Muscle layer of duodenum (tissue), 2 donors: ENCODE measurements at regions not wholly inside any gene's neighbourhood (a gene's known extent, or its start where the extent isn't known, plus 50 kb on each side); places are given as distances from the start of the nearest gene placed in this dataset.

Experiments
- H3K27ac ChIP-seq: one replicate; pipeline ENCODE4 v1.7.0; 2013; ENCODE audit warnings: mild to moderate bottlenecking, low read length
- H3K27me3 ChIP-seq: one replicate; pipeline ENCODE4 v1.7.0; 2013; ENCODE audit warnings: low read depth, mild to moderate bottlenecking, control low read depth, low read length
- H3K36me3 ChIP-seq, 2 donors: one replicate each; pipeline ENCODE4 v1.7.0; 2013; ENCODE audit warnings: low read length in 2 of 2, control low read depth in 1 of 2, mild to moderate bottlenecking in 1 of 2; ENCODE audit not compliant: insufficient read depth in 2 of 2, control insufficient read depth in 1 of 2
- H3K4me1 ChIP-seq, 2 donors: one replicate each; pipeline ENCODE4 v1.7.0; 2013; ENCODE audit warnings: low read length in 2 of 2, mild to moderate bottlenecking in 2 of 2, control low read depth in 1 of 2, moderate library complexity in 1 of 2; ENCODE audit not compliant: insufficient read depth in 2 of 2, control insufficient read depth in 1 of 2
- H3K4me3 ChIP-seq, 2 donors: one replicate each; pipeline ENCODE4 v1.7.0; 2013; ENCODE audit warnings: low read length in 2 of 2, low read depth in 1 of 2, mild to moderate bottlenecking in 1 of 2
- H3K9me3 ChIP-seq, 2 donors: one replicate each; pipeline ENCODE4 v1.7.0; 2013; ENCODE audit warnings: low read length in 2 of 2, control low read depth in 1 of 2, mild to moderate bottlenecking in 1 of 2; ENCODE audit not compliant: control insufficient read depth in 1 of 2
- donor health status: healthy.

GRCh38 chr12:18151036-18151435, 61.0 kb upstream of the RERGL start:
- Histone ChIP-seq H3K36me3 (no peaks in the 10 kb centered on the region), H3K27ac (no peak overlapping the region), H3K27me3 (no peaks in the 10 kb centered on the region), H3K9me3 (peaks cover 0 to 4% of the 10 kb centered on the region in 2 donors), H3K4me1 (no peaks in the 10 kb centered on the region), H3K4me3 (no peak overlapping the region)

GRCh38 chr12:18148961-18149360, 59.0 kb upstream of the RERGL start:
- Histone ChIP-seq H3K4me3 (no peak overlapping the region), H3K27ac (no peak overlapping the region), H3K4me1 (no peaks in the 10 kb centered on the region), H3K36me3 (no peaks in the 10 kb centered on the region), H3K9me3 (no peaks in the 10 kb centered on the region), H3K27me3 (no peaks in the 10 kb centered on the region)

GRCh38 chr12:18146363-18146762, 56.4 kb upstream of the RERGL start:
- peaks cover 0 to 3% of the 10 kb centered on the region in 2 donors for H3K4me1 ChIP-seq
- H3K36me3 ChIP-seq = no peaks in the 10 kb centered on the region
- no peaks in the 10 kb centered on the region for H3K9me3 ChIP-seq
- H3K27ac ChIP-seq = no peak overlapping the region
- no peak overlapping the region for H3K4me3 ChIP-seq
- H3K27me3 ChIP-seq = no peaks in the 10 kb centered on the region

DNA sequence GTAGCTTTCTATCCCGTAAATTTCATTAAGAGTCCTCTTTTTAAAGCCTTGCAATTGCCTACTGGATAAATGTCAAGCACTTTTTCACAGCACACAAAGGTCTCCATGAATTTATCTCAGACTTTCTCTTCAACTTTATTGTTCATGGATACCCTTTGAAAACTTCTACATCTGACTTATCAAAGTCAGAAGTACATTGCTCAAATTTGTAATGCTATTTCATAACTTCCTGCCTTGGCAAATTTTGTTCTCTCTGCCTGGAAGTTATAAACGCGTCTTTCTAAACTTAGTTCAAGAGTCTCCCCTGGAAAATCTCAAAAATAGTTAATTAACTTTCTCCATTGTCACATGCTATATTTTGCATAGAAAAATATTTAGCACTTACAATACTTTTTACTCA, 55.9 kb upstream of the RERGL start:
- H3K4me3 ChIP-seq = no peak overlapping the region
- H3K27me3 ChIP-seq = no peaks in the 10 kb centered on the region
- no peaks in the 10 kb centered on the region for H3K36me3 ChIP-seq
- H3K4me1 ChIP-seq = peaks cover 0 to 3% of the 10 kb centered on the region in 2 donors
- H3K9me3 ChIP-seq = no peaks in the 10 kb centered on the region
- H3K27ac ChIP-seq = no peak overlapping the region

GRCh38 chr12:18141048-18141982, 51.3 kb upstream of the RERGL start:
- no peak overlapping the region for H3K27ac ChIP-seq
- H3K9me3 ChIP-seq = no peaks in the 10 kb centered on the region
- H3K36me3 ChIP-seq = no peaks in the 10 kb centered on the region
- H3K4me3 ChIP-seq = no peak overlapping the region
- H3K4me1 ChIP-seq = peaks cover 0 to 3% of the 10 kb centered on the region in 2 donors
- no peaks in the 10 kb centered on the region for H3K27me3 ChIP-seq

GRCh38 chr12:18139989-18140596, 50.1 kb upstream of the RERGL start:
- H3K4me1 ChIP-seq = peaks cover 0 to 3% of the 10 kb centered on the region in 2 donors
- H3K27me3 ChIP-seq = no peaks in the 10 kb centered on the region
- H3K27ac ChIP-seq = no peak overlapping the region
- H3K36me3 ChIP-seq = no peaks in the 10 kb centered on the region
- no peaks in the 10 kb centered on the region for H3K9me3 ChIP-seq
- H3K4me3 ChIP-seq = no peak overlapping the region
